AG08395 (cell line): ENCODE measurements at regions not wholly inside any gene's neighbourhood (a gene's known extent, or its start where the extent isn't known, plus 50 kb on each side); places are given as distances from the start of the nearest gene placed in this dataset.
A peak's percentile ranks its signal among the peaks of the same experiment; 100 is the strongest.
"Not testable (repeated sequence)": the region's sequence is repeated elsewhere in the genome, so short reads cannot be mapped to it uniquely, and the experiment has no call there.

Experiments
- DNase-seq: peaks from one replicate; pipeline ENCODE4 v3.0.0; 2012; ENCODE audit warnings: mixed read lengths, low spot score

- DNase-seq: not testable (repeated sequence)
Observed at GRCh38 chrX:119296973-119297372, 60.9 kb downstream of the PGRMC1 start.

- not testable (repeated sequence) for DNase-seq
Observed at GRCh38 chrX:119299812-119300211, 63.7 kb downstream of the PGRMC1 start.

DNA sequence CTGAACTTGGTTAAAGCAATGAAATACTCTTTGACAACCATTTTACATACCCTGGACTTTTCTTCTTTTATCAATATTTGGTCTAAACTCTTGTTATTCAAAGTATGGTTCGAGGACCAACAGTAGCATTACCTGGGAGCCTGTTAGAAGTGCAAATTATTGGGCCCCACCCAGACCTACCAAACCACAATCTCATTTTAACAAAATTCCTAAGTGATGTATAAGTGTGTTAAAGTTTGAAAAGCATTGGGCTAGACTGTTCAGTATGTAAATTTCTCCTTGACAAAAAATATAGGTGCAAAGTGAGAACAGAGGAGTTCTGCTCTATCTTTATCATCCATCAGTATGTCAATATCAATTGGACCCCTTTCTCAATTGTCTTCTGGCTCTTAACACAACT is 67.1 kb downstream of the PGRMC1 start:
- no peak for DNase-seq

DNA sequence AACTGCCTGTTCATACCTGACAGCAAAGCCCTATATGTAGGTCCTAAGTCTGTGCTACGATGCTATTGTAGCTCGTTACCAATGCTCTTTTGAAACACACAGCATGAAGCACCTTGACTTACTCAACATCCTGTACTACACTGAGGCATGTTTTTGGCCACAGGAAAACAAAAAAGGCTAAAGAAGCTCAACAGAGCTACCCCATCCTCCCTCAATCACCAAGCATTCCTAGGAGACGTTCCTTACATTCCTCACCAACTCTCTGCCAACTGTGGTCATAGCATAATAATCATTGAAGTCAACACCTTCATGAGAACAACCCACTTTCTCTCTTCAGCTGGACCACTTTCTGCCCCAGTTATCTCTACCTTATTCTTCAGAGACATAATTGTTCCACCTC is 73.7 kb upstream of the SLC25A43 start:
- peak; percentile 29 for DNase-seq

GRCh38 chrX:119331873-119332272 is 67.3 kb upstream of the SLC25A43 start:
- DNase-seq: not testable (repeated sequence)

- not testable (repeated sequence) for DNase-seq
Observed at GRCh38 chrX:119332855-119333720, 66.0 kb upstream of the SLC25A43 start.

DNA sequence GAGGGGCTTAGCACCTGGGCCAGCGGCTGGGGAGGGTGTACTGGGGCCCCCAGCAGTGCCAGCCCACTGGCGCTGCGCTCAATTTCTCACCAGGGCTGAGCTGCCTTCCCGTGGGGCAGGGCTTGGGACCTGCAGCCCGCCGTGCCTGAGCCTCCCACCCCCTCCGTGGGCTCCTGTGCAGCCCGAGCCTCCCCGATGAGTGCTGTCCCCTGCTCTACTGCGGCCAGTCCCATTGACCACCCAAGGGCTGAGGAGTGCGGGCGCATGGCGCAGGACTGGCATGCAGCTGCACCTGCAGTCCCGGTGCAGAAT is 65.5 kb upstream of the SLC25A43 start:
- DNase-seq: not testable (repeated sequence)

DNA sequence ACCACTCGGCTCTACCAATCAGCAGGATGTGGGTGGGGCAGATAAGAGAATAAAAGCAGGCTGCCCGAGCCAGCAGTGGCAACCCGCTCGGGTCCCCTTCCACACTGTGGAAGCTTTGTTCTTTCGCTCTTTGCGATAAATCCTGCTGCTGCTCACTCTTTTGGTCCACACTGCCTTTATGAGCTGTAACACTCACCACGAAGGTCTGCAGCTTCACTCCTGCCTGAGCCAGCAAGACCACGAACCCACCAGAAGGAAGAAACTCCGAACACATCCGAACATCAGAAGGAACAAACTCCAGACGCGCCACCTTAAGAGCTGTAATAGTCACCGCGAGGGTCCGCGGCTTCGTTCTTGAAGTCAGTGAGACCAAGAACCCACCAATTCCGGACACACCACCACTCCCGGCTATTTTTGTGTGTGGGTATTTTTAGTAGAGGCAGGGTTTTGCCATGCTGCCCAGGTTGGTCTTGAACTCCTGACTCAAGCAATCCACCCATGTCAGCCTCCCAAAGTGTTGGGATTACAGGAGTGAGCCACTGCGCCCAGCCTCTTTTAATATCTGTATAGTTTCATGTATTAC is 64.6 kb upstream of the SLC25A43 start:
- not testable (repeated sequence) for DNase-seq

GRCh38 chrX:119337201-119337600 is 61.9 kb upstream of the SLC25A43 start:
- DNase-seq: no peak

DNA sequence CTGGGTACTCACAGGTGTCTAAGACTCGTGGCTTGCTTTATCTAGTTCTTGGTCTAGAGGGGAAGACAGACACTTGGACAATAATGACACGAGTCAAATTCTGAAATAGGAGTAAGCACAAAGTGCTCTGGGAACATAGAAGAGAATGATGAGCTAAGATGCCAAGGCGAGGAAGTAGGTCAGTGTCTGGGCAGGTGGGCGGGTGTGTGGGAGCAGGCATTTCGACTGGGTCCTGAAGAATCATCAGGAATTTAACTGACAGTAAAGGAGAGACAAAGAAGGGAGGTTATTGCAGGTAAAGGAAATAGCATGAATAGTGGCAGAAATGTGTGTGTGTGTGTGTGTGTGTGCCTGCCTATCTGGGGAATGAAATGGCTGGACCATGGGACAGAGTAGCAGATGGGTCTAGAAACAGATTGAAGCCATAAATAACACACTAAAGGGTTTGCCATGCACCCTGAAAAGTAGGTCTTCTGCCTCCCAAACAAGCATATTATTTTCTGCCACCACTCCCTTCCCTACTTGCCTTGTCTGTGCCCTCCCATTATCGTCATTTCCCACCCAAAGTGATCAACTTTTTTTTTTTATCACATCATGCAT is 58.4 kb upstream of the SLC25A43 start:
- DNase-seq: no peak

DNA sequence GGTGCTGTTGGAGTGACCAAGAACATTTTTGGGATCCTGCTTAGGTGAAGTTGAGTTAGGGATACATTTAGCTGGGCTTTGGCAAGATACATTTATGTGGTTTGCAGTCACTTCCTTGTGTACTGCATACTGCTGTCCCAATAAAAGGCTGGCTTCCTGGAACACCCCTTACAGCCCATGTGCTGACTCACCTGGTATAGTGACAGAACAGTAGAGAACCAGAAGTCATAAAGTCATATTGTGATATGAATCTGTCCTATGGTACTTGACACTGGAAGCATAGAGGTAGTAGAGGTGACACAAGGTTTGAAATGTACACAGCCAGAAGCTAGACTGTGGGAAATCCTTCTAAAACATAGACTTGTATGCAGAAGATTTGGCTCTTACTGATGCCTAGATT is 55.3 kb upstream of the SLC25A43 start:
- no peak for DNase-seq
